HL-60 (cell line): ENCODE measurements at regions not wholly inside any gene's neighbourhood (a gene's known extent, or its start where the extent isn't known, plus 50 kb on each side); places are given as distances from the start of the nearest gene placed in this dataset.

Experiments used
- DNase-seq, 2 experiments: peaks; one replicate each; pipeline ENCODE4 v3.0.0-alpha.2; 2010 to 2020; ENCODE audit warnings: low read depth in 1 of 2, low spot score in 1 of 2
- H3K27ac ChIP-seq: fragments of 250-450 bp; sonication (Bioruptor Pico); replicated peaks from 2 replicates; pipeline ENCODE4 v1.5.1; 2020; ENCODE audit warnings: mild to moderate bottlenecking, moderate library complexity
- H3K27me3 ChIP-seq: fragments of 250-450 bp; sonication (Bioruptor Pico); 2 replicates; pipeline ENCODE4 v1.5.1; 2021; ENCODE audit warnings: mild to moderate bottlenecking, moderate library complexity; ENCODE audit not compliant: insufficient read depth, poor library complexity, severe bottlenecking
- H3K4me3 ChIP-seq: replicated peaks from 2 replicates; pipeline ENCODE4 v1.5.1; 2011; ENCODE audit warnings: mild to moderate bottlenecking, control low read depth, low read length; ENCODE audit not compliant: insufficient read depth
- GABPA ChIP-seq: IDR thresholded peaks from 2 replicates; pipeline ENCODE4 v1.6.1; 2012; ENCODE audit warnings: low read depth
- POLR2AphosphoS5 ChIP-seq: IDR thresholded peaks from 2 replicates; pipeline ENCODE4 v1.6.1; 2012; ENCODE audit warnings: low read depth
- SPI1 ChIP-seq: IDR thresholded peaks from 2 replicates; pipeline ENCODE4 v1.6.1; 2012; ENCODE audit warnings: low read depth, mild to moderate bottlenecking, borderline replicate concordance
- TF ChIP-seq, protein P1 (sequence below): IDR thresholded peaks from 2 replicates; pipeline ENCODE4 v1.6.1; 2012; ENCODE audit warnings: low read depth; ENCODE audit not compliant: insufficient replicate concordance
- TF ChIP-seq, protein P2 (sequence below): IDR thresholded peaks from one replicate; pipeline ENCODE4 v1.5.1; 2011; ENCODE audit warnings: low read length, control low read depth, inconsistent platforms; ENCODE audit not compliant: insufficient read depth

GRCh38 chr9:86838519-86839497, 108.5 kb downstream of the GAS1 start:
- Histone ChIP-seq H3K27me3 (no peaks in the 10 kb centered on the region), H3K27ac (no peak overlapping the region), H3K4me3 (no peak overlapping the region)
- DNase-seq = no peak
- TF ChIP-seq SPI1 (no peak), POLR2AphosphoS5 (no peak), GABPA (no peak)
- TF ChIP-seq, protein P1, sequence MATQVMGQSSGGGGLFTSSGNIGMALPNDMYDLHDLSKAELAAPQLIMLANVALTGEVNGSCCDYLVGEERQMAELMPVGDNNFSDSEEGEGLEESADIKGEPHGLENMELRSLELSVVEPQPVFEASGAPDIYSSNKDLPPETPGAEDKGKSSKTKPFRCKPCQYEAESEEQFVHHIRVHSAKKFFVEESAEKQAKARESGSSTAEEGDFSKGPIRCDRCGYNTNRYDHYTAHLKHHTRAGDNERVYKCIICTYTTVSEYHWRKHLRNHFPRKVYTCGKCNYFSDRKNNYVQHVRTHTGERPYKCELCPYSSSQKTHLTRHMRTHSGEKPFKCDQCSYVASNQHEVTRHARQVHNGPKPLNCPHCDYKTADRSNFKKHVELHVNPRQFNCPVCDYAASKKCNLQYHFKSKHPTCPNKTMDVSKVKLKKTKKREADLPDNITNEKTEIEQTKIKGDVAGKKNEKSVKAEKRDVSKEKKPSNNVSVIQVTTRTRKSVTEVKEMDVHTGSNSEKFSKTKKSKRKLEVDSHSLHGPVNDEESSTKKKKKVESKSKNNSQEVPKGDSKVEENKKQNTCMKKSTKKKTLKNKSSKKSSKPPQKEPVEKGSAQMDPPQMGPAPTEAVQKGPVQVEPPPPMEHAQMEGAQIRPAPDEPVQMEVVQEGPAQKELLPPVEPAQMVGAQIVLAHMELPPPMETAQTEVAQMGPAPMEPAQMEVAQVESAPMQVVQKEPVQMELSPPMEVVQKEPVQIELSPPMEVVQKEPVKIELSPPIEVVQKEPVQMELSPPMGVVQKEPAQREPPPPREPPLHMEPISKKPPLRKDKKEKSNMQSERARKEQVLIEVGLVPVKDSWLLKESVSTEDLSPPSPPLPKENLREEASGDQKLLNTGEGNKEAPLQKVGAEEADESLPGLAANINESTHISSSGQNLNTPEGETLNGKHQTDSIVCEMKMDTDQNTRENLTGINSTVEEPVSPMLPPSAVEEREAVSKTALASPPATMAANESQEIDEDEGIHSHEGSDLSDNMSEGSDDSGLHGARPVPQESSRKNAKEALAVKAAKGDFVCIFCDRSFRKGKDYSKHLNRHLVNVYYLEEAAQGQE = no peak
- TF ChIP-seq, protein P2, sequence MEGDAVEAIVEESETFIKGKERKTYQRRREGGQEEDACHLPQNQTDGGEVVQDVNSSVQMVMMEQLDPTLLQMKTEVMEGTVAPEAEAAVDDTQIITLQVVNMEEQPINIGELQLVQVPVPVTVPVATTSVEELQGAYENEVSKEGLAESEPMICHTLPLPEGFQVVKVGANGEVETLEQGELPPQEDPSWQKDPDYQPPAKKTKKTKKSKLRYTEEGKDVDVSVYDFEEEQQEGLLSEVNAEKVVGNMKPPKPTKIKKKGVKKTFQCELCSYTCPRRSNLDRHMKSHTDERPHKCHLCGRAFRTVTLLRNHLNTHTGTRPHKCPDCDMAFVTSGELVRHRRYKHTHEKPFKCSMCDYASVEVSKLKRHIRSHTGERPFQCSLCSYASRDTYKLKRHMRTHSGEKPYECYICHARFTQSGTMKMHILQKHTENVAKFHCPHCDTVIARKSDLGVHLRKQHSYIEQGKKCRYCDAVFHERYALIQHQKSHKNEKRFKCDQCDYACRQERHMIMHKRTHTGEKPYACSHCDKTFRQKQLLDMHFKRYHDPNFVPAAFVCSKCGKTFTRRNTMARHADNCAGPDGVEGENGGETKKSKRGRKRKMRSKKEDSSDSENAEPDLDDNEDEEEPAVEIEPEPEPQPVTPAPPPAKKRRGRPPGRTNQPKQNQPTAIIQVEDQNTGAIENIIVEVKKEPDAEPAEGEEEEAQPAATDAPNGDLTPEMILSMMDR = no peak

DNA sequence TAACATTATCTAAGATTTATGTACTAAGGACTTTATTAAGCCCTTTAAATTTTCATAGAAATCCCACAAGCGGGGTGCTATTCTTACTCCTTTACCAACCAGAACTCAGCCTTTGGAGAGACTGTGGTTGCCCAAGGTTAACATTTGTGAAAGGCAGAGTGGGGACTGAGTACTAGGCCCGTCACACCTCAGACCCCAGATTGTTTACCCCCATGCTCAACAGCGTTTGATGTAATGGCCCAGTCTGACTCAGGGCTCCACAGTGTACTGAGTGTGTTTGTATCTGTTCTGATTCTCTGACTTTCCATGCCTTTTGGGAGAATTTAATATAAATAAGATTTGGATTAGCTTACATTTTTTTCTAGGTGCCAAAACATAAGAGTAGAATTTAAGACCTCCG, 110.0 kb downstream of the GAS1 start:
- H3K4me3 ChIP-seq = no peak overlapping the region
- no peaks in the 10 kb centered on the region for H3K27me3 ChIP-seq
- DNase-seq = no peak
- no peak overlapping the region for H3K27ac ChIP-seq
- TF ChIP-seq, protein P1 = no peak
- TF ChIP-seq GABPA (no peak), POLR2AphosphoS5 (no peak), SPI1 (no peak)
- TF ChIP-seq, protein P2 = no peak

GRCh38 chr9:86836797-86837196, 110.5 kb downstream of the GAS1 start:
- H3K4me3 ChIP-seq = no peak overlapping the region
- H3K27ac ChIP-seq = no peak overlapping the region
- no peak for DNase-seq
- H3K27me3 ChIP-seq = no peaks in the 10 kb centered on the region
- TF ChIP-seq, protein P2 = no peak
- TF ChIP-seq GABPA = no peak
- no peak for TF ChIP-seq POLR2AphosphoS5
- TF ChIP-seq, protein P1 = no peak
- TF ChIP-seq SPI1 = no peak
